A549 (cell line): ENCODE measurements at regions not wholly inside any gene's neighbourhood (a gene's known extent, or its start where the extent isn't known, plus 50 kb on each side); places are given as distances from the start of the nearest gene placed in this dataset.

Source experiments
- ATAC-seq, 2 experiments: fragments of 200-7000 bp in 1 of 2; fragments of >200 bp in 1 of 2; cut with Nextera tagmentation in 1 of 2; cut with Tn5 transposase in 1 of 2; 3 replicates each; pipeline versions ENCODE4 v1.8.0 to v1.9.1; 2018 to 2020; ENCODE audit warnings: mild to moderate bottlenecking in 1 of 2, moderate library complexity in 1 of 2
- CTCF ChIA-PET: fragments of 300-600 bp; sonication (Branson Sonifier 250); formaldehyde crosslinking; extraction: SDS; loops from one replicate; lab custom pipeline; 2021; ENCODE audit warnings: antibody characterized with exemption, inconsistent platforms; lab: Yijun Ruan, JAX
- POLR2A ChIA-PET: fragments of 350-600 bp; formaldehyde crosslinking; extraction: SDS; loops from one replicate; lab custom pipeline; 2021; ENCODE audit warnings: antibody characterized with exemption, inconsistent platforms; lab: Yijun Ruan, JAX
- DNase-seq, 2 experiments: peaks; one replicate each; pipeline versions ENCODE4 v3.0.0 to v3.0.0-alpha.2; 2011 to 2016; ENCODE audit warnings: low read depth in 1 of 2, low spot score in 1 of 2
- FAIRE-seq: peaks from 2 replicates; lab custom pipeline; 2011; peaks lifted over from hg19 to GRCh38; lab: Jason Lieb, UNC
- H3K27ac ChIP-seq, 2 experiments: fragments of >200 bp; sonication (Bioruptor Twin); formaldehyde crosslinking; 3 replicates each; pipeline ENCODE4 v1.5.1; 2016 to 2017
- H3K4me1 ChIP-seq: fragments of >200 bp; sonication (Bioruptor Twin); formaldehyde crosslinking; 3 replicates; pipeline ENCODE4 v1.6.1; 2016
- H3K4me2 ChIP-seq: fragments of >200 bp; sonication (Bioruptor Twin); formaldehyde crosslinking; 3 replicates; pipeline ENCODE4 v1.6.1; 2016
- H3K4me3 ChIP-seq: fragments of >200 bp; sonication (Bioruptor Twin); formaldehyde crosslinking; 3 replicates; pipeline ENCODE4 v1.5.1; 2016
- H3K9me3 ChIP-seq: fragments of >200 bp; sonication (Bioruptor Twin); formaldehyde crosslinking; 3 replicates; pipeline ENCODE4 v1.6.1; 2016
- CEBPB ChIP-seq, 2 experiments: fragments of >200 bp in 1 of 2; sonication (Bioruptor Twin) in 1 of 2; formaldehyde crosslinking in 1 of 2; IDR thresholded peaks; 2 replicates each; pipeline ENCODE4 v1.6.1; 2012 to 2016
- CHD4 ChIP-seq: fragments of 200-600 bp; sonication (generic); IDR thresholded peaks from 2 replicates; pipeline ENCODE4 v1.6.1; 2016; ENCODE audit warnings: antibody characterized with exemption, mild to moderate bottlenecking, borderline replicate concordance
- EHF ChIP-seq: fragments of 250-450 bp; sonication (Bioruptor Pico); IDR thresholded peaks from 2 replicates; pipeline ENCODE4 v1.5.0; 2020; ENCODE audit warnings: mild to moderate bottlenecking
- EHMT2 ChIP-seq: fragments of 200-600 bp; sonication (generic); IDR thresholded peaks from 2 replicates; pipeline ENCODE4 v1.6.1; 2016; ENCODE audit warnings: antibody characterized with exemption, low read depth, mild to moderate bottlenecking, moderate library complexity
- EP300 ChIP-seq, 2 experiments: fragments of >200 bp; sonication (Bioruptor Twin); formaldehyde crosslinking; IDR thresholded peaks; 2 replicates in 1 of 2; 3 replicates in 1 of 2; pipeline ENCODE4 v1.6.1; 2016 to 2017
- FOSB ChIP-seq: fragments of 250-450 bp; sonication (Bioruptor Pico); IDR thresholded peaks from 2 replicates; pipeline ENCODE4 v1.5.0; 2020; ENCODE audit warnings: mild to moderate bottlenecking, moderate library complexity
- HEYL ChIP-seq: fragments of 250-450 bp; sonication (Bioruptor Pico); IDR thresholded peaks from 2 replicates; pipeline ENCODE4 v1.8.0; 2021; ENCODE audit warnings: mild to moderate bottlenecking, moderate library complexity
- HOXA7 ChIP-seq: fragments of 250-450 bp; sonication (Bioruptor Pico); IDR thresholded peaks from 2 replicates; pipeline ENCODE4 v1.5.0; 2020; ENCODE audit warnings: mild to moderate bottlenecking, moderate library complexity
- HOXB13 ChIP-seq: fragments of 250-450 bp; sonication (Bioruptor Pico); IDR thresholded peaks from 2 replicates; pipeline ENCODE4 v1.5.0; 2020; ENCODE audit warnings: low read depth, mild to moderate bottlenecking, moderate library complexity
- HOXB5 ChIP-seq: fragments of 250-450 bp; sonication (Bioruptor Pico); IDR thresholded peaks from 2 replicates; pipeline ENCODE4 v1.5.0; 2020; ENCODE audit warnings: mild to moderate bottlenecking, moderate library complexity
- JUN ChIP-seq, 2 experiments: fragments of >200 bp; sonication (Bioruptor Twin); formaldehyde crosslinking; IDR thresholded peaks; 2 replicates in 1 of 2; 3 replicates in 1 of 2; pipeline ENCODE4 v1.6.1; 2016 to 2017
- JUNB ChIP-seq: fragments of >200 bp; sonication (Bioruptor Twin); formaldehyde crosslinking; IDR thresholded peaks from 2 replicates; pipeline ENCODE4 v1.6.1; 2016
- KDM1A ChIP-seq: fragments of 200-600 bp; sonication (generic); IDR thresholded peaks from 2 replicates; pipeline ENCODE4 v1.6.1; 2016; ENCODE audit warnings: low read depth, mild to moderate bottlenecking
- MAFK ChIP-seq: fragments of 450-650 bp; IDR thresholded peaks from 2 replicates; pipeline ENCODE4 v1.6.1; 2014; ENCODE audit not compliant: partially characterized antibody
- MAX ChIP-seq: IDR thresholded peaks from 2 replicates; pipeline ENCODE4 v1.6.1; 2012
- MAZ ChIP-seq: fragments of 150-350 bp; IDR thresholded peaks from 2 replicates; pipeline ENCODE4 v1.6.1; 2014; ENCODE audit warnings: antibody characterized with exemption, low read depth, low read length, borderline replicate concordance
- MYC ChIP-seq: IDR thresholded peaks from 2 replicates; pipeline ENCODE4 v1.6.1; 2012; ENCODE audit warnings: mild to moderate bottlenecking, inconsistent platforms, low read length, improper control_type of control experiment, borderline replicate concordance
- NPAS2 ChIP-seq: fragments of 250-450 bp; sonication (Bioruptor Pico); IDR thresholded peaks from 2 replicates; pipeline ENCODE4 v1.8.0; 2022; ENCODE audit warnings: mild to moderate bottlenecking, moderate library complexity, borderline replicate concordance
- NR3C1 ChIP-seq: fragments of >200 bp; sonication (Bioruptor Twin); formaldehyde crosslinking; IDR thresholded peaks from 3 replicates; pipeline ENCODE4 v1.6.1; 2017
- PBX3 ChIP-seq: IDR thresholded peaks from 2 replicates; pipeline ENCODE4 v1.6.1; 2012
- PHF8 ChIP-seq: fragments of 200-600 bp; sonication (generic); IDR thresholded peaks from 2 replicates; pipeline ENCODE4 v1.6.1; 2016; ENCODE audit warnings: low read depth, mild to moderate bottlenecking, antibody characterized with exemption, moderate library complexity, borderline replicate concordance
- SREBF2 ChIP-seq: fragments of 450-650 bp; IDR thresholded peaks from 2 replicates; pipeline ENCODE4 v1.6.1; 2014; ENCODE audit warnings: mild to moderate bottlenecking, moderate library complexity
- USF2 ChIP-seq: fragments of 450-650 bp; IDR thresholded peaks from 2 replicates; pipeline ENCODE4 v1.6.1; 2014; ENCODE audit warnings: antibody characterized with exemption
- WGBS: methylation state at CpG from one replicate; pipeline ENCODE4 v1.1.6; 2017; ENCODE audit errors: missing lambda C conversion rate; 5-methylcytosine and 5-hydroxymethylcytosine counted together

- TF ChIP-seq MAZ (no peak), CEBPB (IDR thresholded peaks at IDR 0.05) (no peak), NR3C1 (no peak), NPAS2 (CRISPR knock-in tag) (no peak), EHF (CRISPR knock-in tag) (no peak), SREBF2 (no peak), HOXB13 (no peak), EP300 (IDR thresholded peaks at IDR 0.05) (no peak), HEYL (CRISPR knock-in tag) (no peak)
Observed at GRCh38 chr6:56385981-56386593, 138.7 kb upstream of the COL21A1 start (continued).

GRCh38 chr6:56383160-56383559 lies 135.8 kb upstream of the COL21A1 start:
- ChIA-PET CTCF (no interaction called here), POLR2A (no interaction called here)
- no peak for TF ChIP-seq EHMT2
- no peak for TF ChIP-seq HOXB5
- no peak for TF ChIP-seq KDM1A
- no peak for TF ChIP-seq PHF8
- no peak for TF ChIP-seq CEBPB (IDR thresholded peaks at IDR 0.05)
- no peak for TF ChIP-seq MAX
- TF ChIP-seq CHD4: no peak
- TF ChIP-seq MAFK: no peak
- no peak for TF ChIP-seq HEYL (CRISPR knock-in tag)
- TF ChIP-seq JUNB: no peak
- TF ChIP-seq HOXB13: no peak
- no peak for TF ChIP-seq JUN (IDR thresholded peaks at IDR 0.05)
- TF ChIP-seq MYC: no peak
- TF ChIP-seq SREBF2: no peak
- Histone ChIP-seq H3K27ac (no peak overlapping the region), H3K4me2 (no peak overlapping the region), H3K9me3 (no peaks in the 10 kb centered on the region), H3K4me3 (no peak overlapping the region), H3K4me1 (peaks cover 5% of the 10 kb centered on the region; the same call in 1 of the 3 replicates)
- no peak for ATAC-seq
- DNase-seq: no peak
- 25% methylated on average over 1 of the region's 1 CpG for WGBS
- FAIRE-seq: no peak

GRCh38 chr6:56382416-56382940 lies 135.1 kb upstream of the COL21A1 start:
- no peak overlapping the region for H3K27ac ChIP-seq
- CTCF ChIA-PET: no interaction called here
- no peaks in the 10 kb centered on the region for H3K9me3 ChIP-seq
- no peak overlapping the region for H3K4me3 ChIP-seq
- no peak for FAIRE-seq
- POLR2A ChIA-PET: no interaction called here
- no peak for TF ChIP-seq HOXA7 (CRISPR knock-in tag)
- no peak for TF ChIP-seq FOSB (CRISPR knock-in tag)
- TF ChIP-seq USF2: no peak
- TF ChIP-seq PBX3: no peak
- H3K4me2 ChIP-seq: no peak overlapping the region
- no peaks in the 10 kb centered on the region for H3K4me1 ChIP-seq
- ATAC-seq: no peak
- no peak for DNase-seq
